K562 (cell line): ENCODE measurements at regions not wholly inside any gene's neighbourhood (a gene's known extent, or its start where the extent isn't known, plus 50 kb on each side); places are given as distances from the start of the nearest gene placed in this dataset.

Experiments
- ATAC-seq: fragments of 200-7000 bp; cut with Tn5 transposase; 3 replicates; pipeline ENCODE4 v1.9.1; 2020; ENCODE audit warnings: moderate library complexity
- BruUV-seq: library from RNA; stranded (reverse); fragments of 400-500 nt; replicated peaks from 2 replicates; lab custom pipeline; 2021; lab: Mats Ljungman, UMichigan
- CTCF ChIA-PET: fragments of 300-600 bp; formaldehyde crosslinking; extraction: SDS; loops from one replicate; lab custom pipeline; 2021; ENCODE audit warnings: low intra/inter-chr PET ratio; lab: Yijun Ruan, JAX
- POLR2A ChIA-PET: fragments of 300-600, 350-650 bp; sonication (Branson Sonifier 250); formaldehyde crosslinking; extraction: SDS; loops from one replicate; lab custom pipeline; 2021; ENCODE audit warnings: antibody characterized with exemption, inconsistent platforms; lab: Yijun Ruan, JAX
- DNase-seq, 4 experiments: peaks; one replicate each; pipeline versions ENCODE4 v3.0.0 to v3.0.0-alpha.2; 2011 to 2018; ENCODE audit warnings: low spot score in 3 of 4, mixed read lengths in 3 of 4; ENCODE audit errors: extremely low read depth in 1 of 4
- FAIRE-seq: peaks from 2 replicates; lab custom pipeline; 2011; peaks lifted over from hg19 to GRCh38; lab: Jason Lieb, UNC
- H2AFZ ChIP-seq: 2 replicates; pipeline ENCODE4 v1.6.0; 2011; ENCODE audit warnings: low read depth, low read length, control low read depth, inconsistent platforms
- H3K27ac ChIP-seq: fragments of 200-600 bp; 3 replicates; pipeline ENCODE4 v1.8.0; 2011; ENCODE audit warnings: low read depth, mild to moderate bottlenecking, control low read depth, inconsistent platforms, low read length, moderate library complexity, mixed read lengths; ENCODE audit errors: extremely low read depth
- H3K27me3 ChIP-seq, 2 experiments: fragments of 300-600 bp in 1 of 2; 2 replicates in 1 of 2; 3 replicates in 1 of 2; pipeline versions ENCODE4 v1.6.0 to v1.8.0; 2011; ENCODE audit warnings: inconsistent platforms in 2 of 2, low read length in 2 of 2, mild to moderate bottlenecking in 1 of 2, mixed read lengths in 1 of 2, moderate library complexity in 1 of 2; ENCODE audit not compliant: control insufficient read depth in 2 of 2, insufficient read depth in 2 of 2
- H3K36me3 ChIP-seq: fragments of 300-600 bp; 3 replicates; pipeline ENCODE4 v1.8.0; 2011; ENCODE audit warnings: mild to moderate bottlenecking, low read length, inconsistent platforms; ENCODE audit not compliant: control insufficient read depth, insufficient read depth
- H3K4me1 ChIP-seq, 2 experiments: fragments of 200-600 bp in 1 of 2; replicated peaks in 1 of 2; 2 replicates in 1 of 2; 3 replicates in 1 of 2; pipeline versions ENCODE4 v1.5.1 to v1.8.0; 2011; ENCODE audit warnings: inconsistent platforms in 2 of 2, low read length in 2 of 2, mild to moderate bottlenecking in 1 of 2, mixed read lengths in 1 of 2, moderate library complexity in 1 of 2; ENCODE audit not compliant: control insufficient read depth in 2 of 2, insufficient read depth in 2 of 2
- H3K4me2 ChIP-seq: 2 replicates; pipeline ENCODE4 v1.6.1; 2011; ENCODE audit warnings: low read length, control low read depth, inconsistent platforms, mixed read lengths; ENCODE audit not compliant: insufficient read depth
- H3K4me3 ChIP-seq: fragments of 200-600 bp; sonication (generic), shearing (Covaris generic); 2 replicates; pipeline ENCODE4 v1.5.1; 2016; ENCODE audit warnings: control low read depth, inconsistent platforms
- H3K79me2 ChIP-seq: fragments of 200-600 bp; 3 replicates; pipeline ENCODE4 v1.8.0; 2011; ENCODE audit warnings: low read length, inconsistent platforms; ENCODE audit not compliant: control insufficient read depth, insufficient read depth
- H3K9ac ChIP-seq, 2 experiments: 2 replicates each; pipeline versions ENCODE4 v1.6.0 to v1.6.1; 2011; ENCODE audit warnings: low read depth in 2 of 2, low read length in 2 of 2, control low read depth in 1 of 2, inconsistent platforms in 1 of 2, mild to moderate bottlenecking in 1 of 2, mixed read lengths in 1 of 2; ENCODE audit not compliant: insufficient read depth in 1 of 2
- H3K9me1 ChIP-seq: one replicate; pipeline ENCODE4 v1.6.0; 2011; ENCODE audit warnings: inconsistent platforms, mild to moderate bottlenecking, low read length, moderate library complexity; ENCODE audit not compliant: control insufficient read depth, insufficient read depth
- H3K9me3 ChIP-seq: replicated peaks from 2 replicates; pipeline ENCODE4 v1.5.1; 2011; ENCODE audit warnings: low read depth, low read length, inconsistent platforms; ENCODE audit not compliant: control insufficient read depth, insufficient read depth
- H4K20me1 ChIP-seq: replicated peaks from 2 replicates; pipeline ENCODE4 v1.6.1; 2011; ENCODE audit warnings: low read length, inconsistent platforms, mixed read lengths; ENCODE audit not compliant: control insufficient read depth, insufficient read depth
- GTF2A2 ChIP-seq: IDR thresholded peaks from 2 replicates; pipeline ENCODE4 v1.6.1; 2016; ENCODE audit warnings: mild to moderate bottlenecking, missing genetic modification characterization, missing compliant biosample characterization
- MED1 ChIP-seq: sonication (generic); formaldehyde crosslinking; IDR thresholded peaks from 2 replicates; pipeline ENCODE4 v1.8.1; 2023; ENCODE audit warnings: missing genetic modification reagents, borderline replicate concordance
- NR1H2 ChIP-seq: sonication (generic); formaldehyde crosslinking; IDR thresholded peaks from 2 replicates; pipeline ENCODE4 v1.4.0; 2020; ENCODE audit warnings: mild to moderate bottlenecking, missing genetic modification reagents
- SETDB1 ChIP-seq: IDR thresholded peaks from one replicate; pipeline ENCODE4 v1.6.1; 2012; ENCODE audit warnings: low read length, control low read depth, inconsistent platforms
- TAF9B ChIP-seq: fragments of 450-650 bp; IDR thresholded peaks from 2 replicates; pipeline ENCODE4 v1.6.1; 2018; ENCODE audit warnings: mild to moderate bottlenecking; ENCODE audit not compliant: partially characterized antibody
- ZNF3 ChIP-seq: fragments of 250-450 bp; sonication (Bioruptor Pico); IDR thresholded peaks from 2 replicates; pipeline ENCODE4 v1.5.0; 2021; ENCODE audit warnings: mild to moderate bottlenecking, moderate library complexity
- ZNF79 ChIP-seq: fragments of 250-450 bp; sonication (Bioruptor Pico); IDR thresholded peaks from 2 replicates; pipeline ENCODE4 v1.4.0; 2020; ENCODE audit warnings: low read depth, mild to moderate bottlenecking, moderate library complexity
- ZSCAN29 ChIP-seq: fragments of 450-650 bp; IDR thresholded peaks from 2 replicates; pipeline ENCODE4 v1.6.1; 2017
- WGBS: fragments of 100-300 bp; shearing (Covaris generic); methylation state at CpG from one replicate; pipeline ENCODE4 v1.1.6; 2016; ENCODE audit warnings: low coverage, mixed read lengths; ENCODE audit not compliant: insufficient coverage; ENCODE audit errors: missing lambda C conversion rate; 5-methylcytosine and 5-hydroxymethylcytosine counted together
- in situ Hi-C: fragments of 300-500 bp; cut with MboI; formaldehyde crosslinking; loops from 4 replicates; pipeline ENCODE4 v1.15.0; 2018; ENCODE audit warnings: inconsistent platforms, mixed read lengths
- intact Hi-C: fragments of 100-400 bp; cut with micrococcal nuclease; formaldehyde crosslinking; loops from 2 replicates; pipeline ENCODE4 v1.14.2; 2022
- TF ChIP-seq, protein P1 (sequence below): fragments of 250-450 bp; sonication (Bioruptor Pico); IDR thresholded peaks from 2 replicates; pipeline ENCODE4 v1.8.0; 2022; ENCODE audit warnings: inconsistent platforms, mild to moderate bottlenecking, moderate library complexity, borderline replicate concordance
- TF ChIP-seq, protein P2 (sequence below): fragments of 250-450 bp; sonication (Bioruptor Pico); IDR thresholded peaks from 2 replicates; pipeline ENCODE4 v1.5.0; 2021
- TF ChIP-seq, protein P3 (sequence below): fragments of 250-450 bp; sonication (Bioruptor Pico); IDR thresholded peaks from 2 replicates; pipeline ENCODE4 v1.4.0; 2020

DNA sequence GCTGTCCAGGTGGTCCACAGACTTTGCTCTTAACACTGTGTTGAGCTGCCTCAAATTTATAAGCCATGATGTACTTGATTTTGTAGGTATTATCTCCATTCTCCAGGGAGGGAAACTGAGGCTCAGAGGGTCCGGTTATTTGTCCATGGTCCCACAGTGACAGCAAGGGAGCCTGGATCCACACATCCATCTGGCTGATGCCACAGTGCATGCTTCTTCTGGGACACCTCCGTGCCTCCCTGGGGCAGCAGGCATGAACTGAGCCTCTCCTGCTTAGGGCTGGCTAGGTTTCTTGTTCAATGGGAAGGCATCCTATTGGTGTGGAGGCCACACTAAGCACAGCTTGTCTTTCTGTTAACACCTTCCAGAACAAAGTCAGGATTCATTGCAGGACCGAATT is 317.3 kb downstream of the AJAP1 start (continued):
- no peak for TF ChIP-seq ZSCAN29
- TF ChIP-seq, protein P1, sequence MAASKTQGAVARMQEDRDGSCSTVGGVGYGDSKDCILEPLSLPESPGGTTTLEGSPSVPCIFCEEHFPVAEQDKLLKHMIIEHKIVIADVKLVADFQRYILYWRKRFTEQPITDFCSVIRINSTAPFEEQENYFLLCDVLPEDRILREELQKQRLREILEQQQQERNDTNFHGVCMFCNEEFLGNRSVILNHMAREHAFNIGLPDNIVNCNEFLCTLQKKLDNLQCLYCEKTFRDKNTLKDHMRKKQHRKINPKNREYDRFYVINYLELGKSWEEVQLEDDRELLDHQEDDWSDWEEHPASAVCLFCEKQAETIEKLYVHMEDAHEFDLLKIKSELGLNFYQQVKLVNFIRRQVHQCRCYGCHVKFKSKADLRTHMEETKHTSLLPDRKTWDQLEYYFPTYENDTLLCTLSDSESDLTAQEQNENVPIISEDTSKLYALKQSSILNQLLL (CRISPR knock-in tag): no peak

DNA sequence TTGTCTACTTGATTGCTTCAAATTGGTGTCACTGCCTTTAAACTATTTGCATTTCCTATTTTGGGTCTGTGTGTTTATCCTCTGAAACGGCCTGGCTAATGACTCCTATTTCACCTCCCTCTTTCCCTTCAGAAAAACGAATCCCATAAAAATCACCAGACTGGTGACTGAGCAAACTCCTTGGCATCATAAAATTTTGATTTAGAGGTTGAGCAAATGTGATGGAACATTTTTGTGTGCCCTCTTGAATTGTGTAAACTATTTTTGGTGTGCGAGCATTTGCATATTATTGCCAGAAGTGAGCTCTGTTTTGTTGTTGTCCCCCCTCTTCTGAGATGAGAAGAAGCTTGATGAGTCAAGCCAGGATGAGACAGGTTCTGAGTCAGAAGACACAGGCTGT is 316.1 kb downstream of the AJAP1 start:
- intact Hi-C loops: no loop called here
- WGBS: 0% methylated on average over 3 of the region's 3 CpGs
- FAIRE-seq (no peak), ATAC-seq (no peak), DNase-seq (no peak)
- H3K9me1 ChIP-seq: no peaks in the 10 kb centered on the region
- no peaks in the 10 kb centered on the region for H3K79me2 ChIP-seq
- no peaks in the 10 kb centered on the region for H4K20me1 ChIP-seq
- CTCF ChIA-PET: no interaction called here
- in situ Hi-C loops: no loop called here
- POLR2A ChIA-PET: no interaction called here
- no peak overlapping the region for H3K4me2 ChIP-seq
- no peak overlapping the region for H3K27ac ChIP-seq
- no peaks in the 10 kb centered on the region for H3K4me1 ChIP-seq
- H3K36me3 ChIP-seq: no peaks in the 10 kb centered on the region
- no peak overlapping the region for H2AFZ ChIP-seq
- no TSS peak for BruUV-seq
- no peak overlapping the region for H3K9ac ChIP-seq
- H3K9me3 ChIP-seq: no peaks in the 10 kb centered on the region
- H3K4me3 ChIP-seq: no peak overlapping the region
- peaks cover 0 to 3% of the 10 kb centered on the region in 2 experiments; a peak in 2 of 5 replicates for H3K27me3 ChIP-seq
- TF ChIP-seq MED1 (CRISPR knock-in tag) (no peak), TAF9B (no peak), SETDB1 (no peak), NR1H2 (CRISPR knock-in tag) (no peak), GTF2A2 (tag) (no peak), ZNF79 (CRISPR knock-in tag) (no peak), ZNF3 (CRISPR knock-in tag) (no peak)
- TF ChIP-seq, protein P2, sequence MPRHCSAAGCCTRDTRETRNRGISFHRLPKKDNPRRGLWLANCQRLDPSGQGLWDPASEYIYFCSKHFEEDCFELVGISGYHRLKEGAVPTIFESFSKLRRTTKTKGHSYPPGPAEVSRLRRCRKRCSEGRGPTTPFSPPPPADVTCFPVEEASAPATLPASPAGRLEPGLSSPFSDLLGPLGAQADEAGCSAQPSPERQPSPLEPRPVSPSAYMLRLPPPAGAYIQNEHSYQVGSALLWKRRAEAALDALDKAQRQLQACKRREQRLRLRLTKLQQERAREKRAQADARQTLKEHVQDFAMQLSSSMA (CRISPR knock-in tag): no peak
- TF ChIP-seq, protein P3, sequence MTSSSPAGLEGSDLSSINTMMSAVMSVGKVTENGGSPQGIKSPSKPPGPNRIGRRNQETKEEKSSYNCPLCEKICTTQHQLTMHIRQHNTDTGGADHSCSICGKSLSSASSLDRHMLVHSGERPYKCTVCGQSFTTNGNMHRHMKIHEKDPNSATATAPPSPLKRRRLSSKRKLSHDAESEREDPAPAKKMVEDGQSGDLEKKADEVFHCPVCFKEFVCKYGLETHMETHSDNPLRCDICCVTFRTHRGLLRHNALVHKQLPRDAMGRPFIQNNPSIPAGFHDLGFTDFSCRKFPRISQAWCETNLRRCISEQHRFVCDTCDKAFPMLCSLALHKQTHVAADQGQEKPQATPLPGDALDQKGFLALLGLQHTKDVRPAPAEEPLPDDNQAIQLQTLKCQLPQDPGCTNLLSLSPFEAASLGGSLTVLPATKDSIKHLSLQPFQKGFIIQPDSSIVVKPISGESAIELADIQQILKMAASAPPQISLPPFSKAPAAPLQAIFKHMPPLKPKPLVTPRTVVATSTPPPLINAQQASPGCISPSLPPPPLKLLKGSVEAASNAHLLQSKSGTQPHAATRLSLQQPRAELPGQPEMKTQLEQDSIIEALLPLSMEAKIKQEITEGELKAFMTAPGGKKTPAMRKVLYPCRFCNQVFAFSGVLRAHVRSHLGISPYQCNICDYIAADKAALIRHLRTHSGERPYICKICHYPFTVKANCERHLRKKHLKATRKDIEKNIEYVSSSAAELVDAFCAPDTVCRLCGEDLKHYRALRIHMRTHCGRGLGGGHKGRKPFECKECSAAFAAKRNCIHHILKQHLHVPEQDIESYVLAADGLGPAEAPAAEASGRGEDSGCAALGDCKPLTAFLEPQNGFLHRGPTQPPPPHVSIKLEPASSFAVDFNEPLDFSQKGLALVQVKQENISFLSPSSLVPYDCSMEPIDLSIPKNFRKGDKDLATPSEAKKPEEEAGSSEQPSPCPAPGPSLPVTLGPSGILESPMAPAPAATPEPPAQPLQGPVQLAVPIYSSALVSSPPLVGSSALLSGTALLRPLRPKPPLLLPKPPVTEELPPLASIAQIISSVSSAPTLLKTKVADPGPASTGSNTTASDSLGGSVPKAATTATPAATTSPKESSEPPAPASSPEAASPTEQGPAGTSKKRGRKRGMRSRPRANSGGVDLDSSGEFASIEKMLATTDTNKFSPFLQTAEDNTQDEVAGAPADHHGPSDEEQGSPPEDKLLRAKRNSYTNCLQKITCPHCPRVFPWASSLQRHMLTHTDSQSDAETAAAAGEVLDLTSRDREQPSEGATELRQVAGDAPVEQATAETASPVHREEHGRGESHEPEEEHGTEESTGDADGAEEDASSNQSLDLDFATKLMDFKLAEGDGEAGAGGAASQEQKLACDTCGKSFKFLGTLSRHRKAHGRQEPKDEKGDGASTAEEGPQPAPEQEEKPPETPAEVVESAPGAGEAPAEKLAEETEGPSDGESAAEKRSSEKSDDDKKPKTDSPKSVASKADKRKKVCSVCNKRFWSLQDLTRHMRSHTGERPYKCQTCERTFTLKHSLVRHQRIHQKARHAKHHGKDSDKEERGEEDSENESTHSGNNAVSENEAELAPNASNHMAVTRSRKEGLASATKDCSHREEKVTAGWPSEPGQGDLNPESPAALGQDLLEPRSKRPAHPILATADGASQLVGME (CRISPR knock-in tag): no peak
